Skeletal muscle cell (primary cell): ENCODE measurements at regions not wholly inside any gene's neighbourhood (a gene's known extent, or its start where the extent isn't known, plus 50 kb on each side); places are given as distances from the start of the nearest gene placed in this dataset.

Source experiments
- DNase-seq: peaks from one replicate; pipeline ENCODE4 v3.0.0-alpha.2; 2010; ENCODE audit warnings: low read depth
- H3K4me3 ChIP-seq: 2 replicates; pipeline ENCODE4 v1.5.1; 2011; ENCODE audit warnings: low read depth, mild to moderate bottlenecking, control low read depth, low read length, moderate library complexity

GRCh38 chr1:82499022-82499421 lies 698.3 kb downstream of the ADGRL2 start:
- DNase-seq, result no peak
- H3K4me3 ChIP-seq, result no peak overlapping the region

GRCh38 chr1:82494117-82494516 lies 693.4 kb downstream of the ADGRL2 start:
- DNase-seq, result no peak

DNA sequence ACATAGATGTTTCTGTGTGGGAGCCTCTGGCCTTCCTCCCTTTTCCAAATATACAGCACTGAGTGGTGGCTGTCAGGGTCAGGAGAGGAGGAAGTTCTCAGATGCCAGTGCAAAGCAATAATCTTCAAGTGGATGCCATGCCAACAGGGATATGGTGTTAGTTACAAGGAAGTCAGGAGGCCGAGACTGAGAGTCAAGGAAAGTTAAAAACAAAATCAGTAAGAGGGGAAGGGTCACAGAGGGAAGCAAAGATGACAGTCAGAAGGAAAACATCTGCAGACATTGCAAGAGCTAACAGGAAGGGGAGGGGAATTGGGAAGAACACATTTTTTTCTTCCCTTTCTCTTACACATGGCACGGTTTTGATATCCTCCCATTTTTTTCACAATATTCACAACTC lies 691.4 kb downstream of the ADGRL2 start:
- DNase-seq, result no peak
- H3K4me3 ChIP-seq, result no peak overlapping the region

More at GRCh38 chr1:82494117-82494516, 693.4 kb downstream of the ADGRL2 start:
- H3K4me3 ChIP-seq, result no peak overlapping the region

- no peak for DNase-seq
- no peak overlapping the region for H3K4me3 ChIP-seq
These were observed 690.7 kb downstream of the ADGRL2 start for GRCh38 chr1:82491301-82492048.

- DNase-seq, result no peak
- no peak overlapping the region for H3K4me3 ChIP-seq
These were observed 687.0 kb downstream of the ADGRL2 start for GRCh38 chr1:82487778-82488177.

DNA sequence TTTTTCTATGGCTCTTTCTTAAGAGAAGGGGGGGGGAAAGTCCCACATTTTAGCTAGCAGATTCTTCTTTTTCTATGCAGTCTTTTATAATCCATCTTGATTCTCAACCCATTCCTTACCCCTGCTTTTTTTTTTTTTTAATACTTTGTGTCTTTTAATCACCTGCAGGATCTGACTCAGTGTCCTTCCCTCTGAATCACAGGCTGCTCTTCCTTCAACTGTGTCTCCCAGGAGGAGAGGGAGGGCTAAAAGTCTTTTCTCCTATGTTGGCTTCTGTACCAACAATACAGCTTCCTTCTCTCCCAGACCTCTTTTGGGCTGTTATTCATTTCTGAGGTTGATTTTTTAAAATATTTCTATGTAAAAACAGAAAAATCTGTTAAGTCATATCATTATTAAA lies 686.2 kb downstream of the ADGRL2 start:
- no peak for DNase-seq

GRCh38 chr1:82486468-82486867 lies 685.7 kb downstream of the ADGRL2 start:
- H3K4me3 ChIP-seq, result no peak overlapping the region
- DNase-seq, result no peak

More for the DNA sequence above, 686.2 kb downstream of the ADGRL2 start:
- H3K4me3 ChIP-seq, result no peak overlapping the region

DNA sequence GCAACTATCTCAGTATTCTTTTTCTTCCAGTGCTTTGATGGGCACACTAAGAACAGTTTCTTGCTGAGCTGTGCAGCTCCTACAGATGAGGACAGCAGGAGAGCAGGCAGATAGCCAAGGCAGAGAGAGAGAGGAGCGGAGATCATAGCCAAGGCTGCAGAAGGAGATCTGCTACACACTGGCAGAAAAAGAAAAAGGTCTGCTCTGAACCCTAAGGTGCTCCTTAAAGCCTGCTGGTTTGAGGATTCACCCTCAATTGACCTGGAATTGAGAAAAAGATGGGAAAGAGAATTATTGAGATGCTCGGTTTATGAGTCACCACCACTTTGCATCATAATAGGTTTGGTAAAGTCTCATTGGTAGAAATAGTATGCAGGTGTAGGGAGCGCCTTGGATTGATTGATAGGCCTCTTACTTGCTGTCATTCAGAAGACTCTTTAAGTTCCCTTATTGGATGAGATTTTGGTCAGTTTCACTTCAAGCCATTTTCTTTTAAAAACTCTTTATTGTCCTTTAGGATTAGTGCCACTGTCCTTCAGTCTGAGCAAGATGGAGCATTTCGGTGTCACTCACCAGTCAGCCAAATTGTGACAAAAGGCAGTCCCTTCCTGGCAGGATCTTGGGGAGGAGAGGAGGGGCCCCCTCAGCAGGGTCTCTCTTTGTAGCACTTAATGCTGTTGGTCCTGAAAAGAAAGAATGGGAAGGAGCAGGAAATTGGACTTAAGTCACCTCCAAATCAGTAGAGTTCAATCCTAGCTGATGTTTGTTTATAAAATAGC lies 685.0 kb downstream of the ADGRL2 start:
- H3K4me3 ChIP-seq, result no peak overlapping the region
- DNase-seq, result peak; percentile 46

GRCh38 chr1:82483146-82483545 lies 682.4 kb downstream of the ADGRL2 start:
- no peak overlapping the region for H3K4me3 ChIP-seq
- no peak for DNase-seq

GRCh38 chr1:82478916-82479315 lies 678.2 kb downstream of the ADGRL2 start:
- DNase-seq, result no peak
- no peak overlapping the region for H3K4me3 ChIP-seq

- H3K4me3 ChIP-seq, result no peak overlapping the region
- DNase-seq, result no peak
These were observed 671.9 kb downstream of the ADGRL2 start for GRCh38 chr1:82472489-82473131.

DNA sequence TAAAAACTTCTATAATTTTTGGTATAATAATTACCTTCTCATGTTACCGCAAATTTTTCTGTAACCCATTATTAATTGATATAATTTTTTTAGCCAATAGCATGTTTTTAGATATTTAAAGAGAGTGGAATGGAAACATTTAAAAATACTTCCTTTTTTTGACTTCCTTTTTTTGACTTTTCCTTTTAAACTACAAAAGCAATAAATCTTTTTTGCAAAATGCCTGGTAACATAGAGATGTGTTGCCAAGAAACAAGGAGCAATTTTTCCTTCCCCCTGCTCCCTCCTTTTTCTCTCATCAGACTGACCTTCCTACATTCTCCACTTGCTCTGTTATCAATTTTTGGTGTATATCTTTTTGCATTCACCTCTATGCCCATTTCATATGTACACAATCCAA lies 666.2 kb downstream of the ADGRL2 start:
- no peak overlapping the region for H3K4me3 ChIP-seq
- DNase-seq, result no peak

- no peak for DNase-seq
These were observed 665.7 kb downstream of the ADGRL2 start for GRCh38 chr1:82466416-82466815.

GRCh38 chr1:82465024-82465423 lies 664.3 kb downstream of the ADGRL2 start:
- H3K4me3 ChIP-seq, result no peak overlapping the region
- DNase-seq, result no peak

More at GRCh38 chr1:82466416-82466815, 665.7 kb downstream of the ADGRL2 start:
- no peak overlapping the region for H3K4me3 ChIP-seq

GRCh38 chr1:82464362-82465001 lies 663.7 kb downstream of the ADGRL2 start:
- peak; percentile 11 for DNase-seq

GRCh38 chr1:82463951-82464350 lies 663.2 kb downstream of the ADGRL2 start:
- H3K4me3 ChIP-seq, result no peak overlapping the region
- no peak for DNase-seq

More at GRCh38 chr1:82464362-82465001, 663.7 kb downstream of the ADGRL2 start:
- no peak overlapping the region for H3K4me3 ChIP-seq

- DNase-seq, result no peak
- no peak overlapping the region for H3K4me3 ChIP-seq
These were observed 661.6 kb downstream of the ADGRL2 start for GRCh38 chr1:82462366-82462765.

DNA sequence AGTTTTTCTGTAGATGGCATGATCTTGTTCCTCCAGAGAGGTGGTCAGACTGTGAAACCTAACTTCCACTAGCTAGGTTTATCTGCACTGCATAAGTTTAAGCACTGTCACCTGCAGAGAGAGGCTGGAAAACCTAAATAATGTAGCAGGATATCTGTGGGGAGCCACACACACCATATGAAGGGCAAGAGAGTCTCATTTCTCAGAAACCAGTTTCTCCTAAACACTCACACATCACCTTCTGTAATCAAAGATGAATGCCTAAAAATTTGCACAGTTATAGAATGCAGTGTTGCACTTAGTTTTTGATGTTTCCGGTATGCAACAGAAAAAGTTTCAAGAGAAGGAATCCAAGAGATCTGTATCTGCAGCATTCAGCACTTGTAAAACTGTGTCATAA lies 654.6 kb downstream of the ADGRL2 start:
- no peak for DNase-seq
- no peak overlapping the region for H3K4me3 ChIP-seq

DNA sequence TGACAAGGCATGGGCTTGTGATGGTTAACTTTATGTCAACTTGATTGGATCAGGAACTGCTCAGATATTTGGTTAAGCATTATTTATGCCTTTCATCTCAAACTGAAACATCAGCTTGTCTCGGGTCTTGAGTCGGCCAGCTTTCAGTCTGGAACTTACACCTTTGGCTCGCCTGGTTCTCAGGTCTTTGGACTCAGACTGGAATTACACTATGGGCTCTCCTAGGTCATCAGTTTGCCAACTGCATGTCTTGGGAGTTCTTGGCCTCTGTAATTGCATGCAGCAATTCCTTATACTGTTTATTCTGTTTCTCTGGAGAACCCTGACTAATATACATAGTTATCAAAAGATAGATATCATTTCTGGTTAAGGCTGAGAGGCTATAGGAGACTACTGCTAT lies 653.7 kb downstream of the ADGRL2 start:
- DNase-seq, result no peak
- H3K4me3 ChIP-seq, result no peak overlapping the region
